ENCODE measurements at regions not wholly inside any gene's neighbourhood (a gene's known extent, or its start where the extent isn't known, plus 50 kb on each side); places are given as distances from the start of the nearest gene placed in this dataset.

GRCh38 chr2:57509189-57509588, 537.4 kb upstream of the VRK2 start:
- no peak for TF ChIP-seq CTCF (IDR thresholded peaks at IDR 0.05; ENCODE audit: low read depth, low read length)
- no peak for TF ChIP-seq MAX (IDR thresholded peaks at IDR 0.05; ENCODE audit: low read depth, low read length)
- no peak for TF ChIP-seq POLR2A (IDR thresholded peaks at IDR 0.05; ENCODE audit: extremely low read depth, insufficient read length)

Measured in NB4 (cell line).